ENCODE measurements at regions not wholly inside any gene's neighbourhood (a gene's known extent, or its start where the extent isn't known, plus 50 kb on each side); places are given as distances from the start of the nearest gene placed in this dataset.

GRCh38 chr9:119095072-119095471, 274.2 kb downstream of the BRINP1 start:
- H3K9me3 ChIP-seq (ENCODE audit: control insufficient read depth, low read length), result no peaks in the 10 kb centered on the region
- no peaks in the 10 kb centered on the region for H3K36me3 Mint-ChIP-seq (ENCODE audit: low read depth)
- no peak overlapping the region for H3K27ac Mint-ChIP-seq
- H3K27me3 ChIP-seq (ENCODE audit: control insufficient read depth, insufficient read depth, low read length, poor library complexity, severe bottlenecking), result no peaks in the 10 kb centered on the region
- no peak overlapping the region for H3K4me3 Mint-ChIP-seq
- peaks cover 10% of the 10 kb centered on the region for H3K4me1 ChIP-seq (ENCODE audit: control insufficient read depth, insufficient read depth, low read length)
- no peak overlapping the region for H3K27ac ChIP-seq (ENCODE audit: low read depth, low read length)
- peaks cover 12% of the 10 kb centered on the region for H3K4me1 Mint-ChIP-seq
- H3K9me3 Mint-ChIP-seq, result no peaks in the 10 kb centered on the region
- no peak for TF ChIP-seq CTCF (conservative IDR thresholded peaks at IDR 0.05)
- H3K27me3 Mint-ChIP-seq (ENCODE audit: insufficient read depth), result no peaks in the 10 kb centered on the region
- WGBS, 2 experiments (ENCODE audit: insufficient coverage in 1 of 2, insufficient read length in 1 of 2), result 75% methylated on average over 2 of the region's 3 CpGs; no CpG with 5 or more reads in 1 of the 2 experiments
- no peak overlapping the region for H3K9ac ChIP-seq (ENCODE audit: extremely low read depth, low read length, poor library complexity, severe bottlenecking)
- H3K4me3 ChIP-seq (ENCODE audit: low read length), result no peak overlapping the region
- no peak for DNase-seq
- H3K36me3 ChIP-seq (ENCODE audit: control insufficient read depth, insufficient read depth, low read length), result no peaks in the 10 kb centered on the region

GRCh38 chr9:119101048-119101447, 268.2 kb downstream of the BRINP1 start:
- 73 to 75% methylated on average over 4 of the region's 4 CpGs for WGBS, 2 experiments (ENCODE audit: insufficient coverage in 1 of 2, insufficient read length in 1 of 2)
- Histone ChIP-seq H3K9ac (ENCODE audit: extremely low read depth, low read length, poor library complexity, severe bottlenecking) (no peak overlapping the region), H3K4me3 (ENCODE audit: low read length) (no peak overlapping the region), H3K27ac (ENCODE audit: low read depth, low read length) (no peak overlapping the region), H3K27me3 (ENCODE audit: control insufficient read depth, insufficient read depth, low read length, poor library complexity, severe bottlenecking) (no peaks in the 10 kb centered on the region), H3K9me3 (ENCODE audit: control insufficient read depth, low read length) (no peaks in the 10 kb centered on the region), H3K36me3 (ENCODE audit: control insufficient read depth, insufficient read depth, low read length) (no peaks in the 10 kb centered on the region), H3K4me1 (ENCODE audit: control insufficient read depth, insufficient read depth, low read length) (no peaks in the 10 kb centered on the region)
- H3K36me3 Mint-ChIP-seq (ENCODE audit: low read depth), result no peaks in the 10 kb centered on the region
- H3K4me1 Mint-ChIP-seq, result peaks cover 5% of the 10 kb centered on the region
- no peak for TF ChIP-seq CTCF (conservative IDR thresholded peaks at IDR 0.05)
- H3K4me3 Mint-ChIP-seq, result no peak overlapping the region
- no peak overlapping the region for H3K27ac Mint-ChIP-seq
- H3K27me3 Mint-ChIP-seq (ENCODE audit: insufficient read depth), result no peaks in the 10 kb centered on the region
- DNase-seq, result no peak
- H3K9me3 Mint-ChIP-seq, result peaks cover 1% of the 10 kb centered on the region

GRCh38 chr9:119114681-119115080, 254.6 kb downstream of the BRINP1 start:
- WGBS, 2 experiments (ENCODE audit: insufficient coverage in 1 of 2, insufficient read length in 1 of 2), result 95 to 96% methylated on average over 3 to 4 of the region's 4 CpGs
- Mint-ChIP-seq H3K27ac (no peak overlapping the region), H3K9me3 (no peaks in the 10 kb centered on the region), H3K4me1 (peaks cover 18% of the 10 kb centered on the region), H3K27me3 (ENCODE audit: insufficient read depth) (no peaks in the 10 kb centered on the region), H3K36me3 (ENCODE audit: low read depth) (no peaks in the 10 kb centered on the region), H3K4me3 (no peak overlapping the region)
- no peak for DNase-seq
- Histone ChIP-seq H3K9me3 (ENCODE audit: control insufficient read depth, low read length) (no peaks in the 10 kb centered on the region), H3K9ac (ENCODE audit: extremely low read depth, low read length, poor library complexity, severe bottlenecking) (no peak overlapping the region), H3K4me3 (ENCODE audit: low read length) (no peak overlapping the region), H3K27me3 (ENCODE audit: control insufficient read depth, insufficient read depth, low read length, poor library complexity, severe bottlenecking) (no peaks in the 10 kb centered on the region), H3K27ac (ENCODE audit: low read depth, low read length) (no peak overlapping the region), H3K36me3 (ENCODE audit: control insufficient read depth, insufficient read depth, low read length) (no peaks in the 10 kb centered on the region), H3K4me1 (ENCODE audit: control insufficient read depth, insufficient read depth, low read length) (peaks cover 3% of the 10 kb centered on the region)
- no peak for TF ChIP-seq CTCF (conservative IDR thresholded peaks at IDR 0.05)

All from endodermal cell (in vitro differentiated cells).